GM18499 (cell line): ENCODE measurements at regions not wholly inside any gene's neighbourhood (a gene's known extent, or its start where the extent isn't known, plus 50 kb on each side); places are given as distances from the start of the nearest gene placed in this dataset.
"Not testable (repeated sequence)": the region's sequence is repeated elsewhere in the genome, so short reads cannot be mapped to it uniquely, and the experiment has no call there.

Experiments
- ATAC-seq: cut with Tn5 transposase; IDR thresholded peaks from one replicate; pipeline ENCODE4 v1.9.1; 2021; ENCODE audit warnings: moderate number of reproducible peaks; ENCODE audit not compliant: insufficient read depth, unreplicated experiment

DNA sequence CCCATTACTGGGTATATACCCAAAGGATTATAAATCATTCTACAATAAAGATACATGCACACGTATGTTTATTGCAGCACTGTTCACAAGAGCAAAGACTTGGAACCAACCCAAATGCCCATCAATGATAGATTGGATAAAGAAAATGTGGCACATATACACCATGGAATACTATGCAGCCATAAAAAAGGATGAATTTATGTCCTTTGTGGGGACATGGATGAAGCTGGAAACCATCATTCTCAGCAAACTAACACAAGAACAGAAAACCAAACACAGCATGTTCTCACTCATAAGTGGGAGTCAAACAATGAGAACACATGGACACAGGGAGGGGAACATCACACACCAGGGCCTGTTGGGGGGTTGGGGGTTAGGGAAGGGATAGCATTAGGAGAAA is 484.9 kb upstream of the SLC35B3 start:
- not testable (repeated sequence) for ATAC-seq

DNA sequence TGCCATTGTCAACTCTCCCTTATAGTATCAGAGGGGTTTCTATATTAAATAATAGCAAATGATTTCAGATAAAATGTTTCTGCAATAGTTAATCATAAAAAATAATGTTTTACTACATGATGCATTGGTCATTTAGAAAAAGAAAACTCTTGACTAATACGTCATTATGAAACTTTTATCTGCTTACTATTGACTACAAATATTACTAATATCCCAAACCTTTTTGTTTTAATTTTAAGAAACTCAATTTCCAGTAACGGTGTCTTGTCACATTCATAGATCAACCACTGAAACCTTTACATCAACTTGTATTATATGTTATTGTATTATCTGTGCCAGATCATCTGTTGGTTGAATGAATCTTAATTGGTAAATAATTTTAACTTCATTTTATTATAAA is 482.9 kb upstream of the SLC35B3 start:
- ATAC-seq, result no peak

DNA sequence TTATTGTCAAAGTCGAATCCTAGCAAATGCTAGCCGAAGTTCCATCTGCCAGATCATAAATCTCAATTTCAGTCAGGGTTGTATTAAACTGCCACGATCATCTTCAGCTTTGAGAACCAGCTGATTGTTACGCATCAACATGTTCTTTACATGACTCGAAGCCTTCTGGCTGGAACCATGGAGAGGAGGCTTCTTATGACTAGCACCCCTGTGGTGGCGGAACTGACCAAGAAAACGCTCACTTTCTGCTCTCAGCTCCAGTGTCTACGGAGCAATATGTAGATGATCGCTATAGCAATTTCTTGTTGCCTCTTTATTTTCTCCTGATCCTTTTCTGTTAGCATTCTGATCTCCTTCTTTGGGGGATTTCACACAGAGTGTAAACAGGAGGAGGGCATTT is 479.4 kb upstream of the SLC35B3 start:
- no peak for ATAC-seq

DNA sequence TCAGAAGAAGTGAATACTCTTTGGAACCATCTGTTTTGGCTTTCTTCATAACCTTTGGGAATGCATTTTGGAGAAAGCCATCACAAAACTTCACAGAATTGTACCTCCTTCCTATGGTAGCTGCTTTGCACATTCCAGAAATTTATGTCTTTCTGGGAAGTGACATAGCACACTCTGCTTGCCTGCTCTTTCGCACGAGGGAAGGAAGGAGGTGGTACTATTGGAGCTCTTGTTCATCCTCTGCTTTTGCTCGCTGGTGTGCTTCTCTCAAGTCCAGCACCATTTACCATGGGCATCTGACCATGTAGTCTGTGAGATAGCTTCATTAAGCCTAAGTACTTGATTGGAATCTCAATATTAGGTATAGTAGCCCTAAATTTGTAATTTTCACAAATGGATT is 473.3 kb upstream of the SLC35B3 start:
- no peak for ATAC-seq

DNA sequence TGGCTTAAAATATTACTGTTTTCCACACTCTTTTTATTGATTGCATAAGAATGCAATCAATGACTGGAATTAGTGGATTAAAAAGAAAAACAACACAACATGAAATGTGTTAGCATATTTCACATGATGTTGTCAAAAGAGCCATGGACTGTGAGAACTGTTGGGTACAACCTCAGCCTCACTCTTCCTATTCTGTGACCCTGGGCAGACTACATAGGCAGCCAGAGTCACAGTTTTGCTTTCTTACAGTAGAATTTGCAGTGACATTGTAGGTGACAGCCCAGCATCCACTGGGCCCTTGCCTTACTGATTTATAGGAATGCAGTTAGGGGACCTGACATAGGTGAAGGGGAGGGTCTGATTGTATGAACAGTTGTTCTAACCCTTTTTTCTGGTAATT is 471.4 kb upstream of the SLC35B3 start:
- ATAC-seq, result no peak

DNA sequence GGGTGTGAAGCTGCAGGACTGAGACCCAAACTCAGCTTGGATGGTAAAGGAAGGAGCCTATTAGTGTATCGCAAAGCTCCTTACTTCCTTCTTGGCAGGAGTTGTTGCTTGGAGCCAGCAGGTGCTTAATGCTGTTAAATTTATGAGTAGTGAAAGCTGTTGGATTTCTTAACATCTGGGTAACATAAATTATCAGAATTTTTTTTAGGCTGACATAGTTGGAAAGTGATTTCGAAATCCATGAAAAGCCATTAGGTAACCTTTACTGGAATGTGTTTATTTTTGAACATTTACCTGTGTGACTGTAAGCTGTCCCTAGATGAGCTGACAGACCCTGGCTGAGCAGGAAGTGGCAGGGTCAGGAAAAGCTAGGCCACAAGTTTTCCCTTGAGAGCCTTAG is 470.4 kb upstream of the SLC35B3 start:
- no peak for ATAC-seq

DNA sequence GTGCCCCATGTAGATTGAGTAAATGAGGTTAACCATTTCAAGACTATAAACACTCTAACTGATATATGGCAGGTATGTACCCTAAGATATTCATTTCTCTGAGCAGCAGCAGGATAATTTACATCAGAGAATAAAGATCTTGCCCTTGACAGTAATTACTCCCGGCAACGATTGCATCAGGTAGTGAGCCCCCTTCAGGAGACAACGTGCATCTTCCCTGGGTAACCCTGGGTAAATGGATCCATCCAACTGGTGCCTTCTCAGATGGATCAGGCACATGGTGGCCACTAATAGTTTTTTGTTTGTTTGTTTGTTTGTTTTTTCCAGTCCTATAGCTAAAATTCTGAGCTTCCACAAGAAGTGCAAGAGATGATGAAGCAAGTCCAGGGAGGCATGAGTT is 469.4 kb upstream of the SLC35B3 start:
- no peak for ATAC-seq

DNA sequence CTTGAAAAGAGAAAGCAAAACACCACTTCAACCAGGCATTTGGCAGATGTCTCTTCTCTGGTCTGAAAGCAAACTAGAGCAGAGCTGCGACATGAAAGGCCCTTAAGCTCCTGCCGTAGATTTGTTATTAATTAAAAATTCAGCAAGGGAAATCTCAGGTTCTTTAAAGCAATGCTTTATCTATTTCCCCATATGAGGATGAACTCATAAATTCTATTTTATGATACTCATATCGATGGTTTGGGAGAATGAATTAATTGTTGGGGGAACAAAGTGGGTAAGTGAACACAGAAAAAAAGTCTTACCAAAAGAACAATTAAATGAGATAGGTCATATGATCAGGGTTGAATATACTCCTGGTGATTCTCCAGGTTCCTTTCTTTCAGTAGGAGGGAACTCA is 464.7 kb upstream of the SLC35B3 start:
- no peak for ATAC-seq

DNA sequence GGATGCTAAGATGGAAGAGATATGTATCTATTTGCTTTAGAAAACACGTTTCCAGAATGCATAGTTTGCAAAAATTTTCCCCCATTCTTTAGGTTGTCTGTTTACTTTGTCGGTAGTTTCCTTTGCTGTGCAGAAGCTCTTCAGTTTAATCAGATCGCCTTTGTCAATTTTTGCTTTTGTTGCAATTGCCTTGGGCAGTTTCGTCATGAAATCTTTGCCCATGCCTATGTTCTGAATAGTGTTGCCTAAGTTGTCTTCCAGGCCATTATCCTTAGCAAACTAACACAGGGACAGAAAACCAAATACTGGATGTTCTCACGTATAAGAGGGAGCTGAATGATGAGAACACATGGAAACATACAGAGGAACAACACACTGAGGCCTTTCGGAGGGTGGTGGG is 454.2 kb upstream of the SLC35B3 start:
- ATAC-seq, result no peak

DNA sequence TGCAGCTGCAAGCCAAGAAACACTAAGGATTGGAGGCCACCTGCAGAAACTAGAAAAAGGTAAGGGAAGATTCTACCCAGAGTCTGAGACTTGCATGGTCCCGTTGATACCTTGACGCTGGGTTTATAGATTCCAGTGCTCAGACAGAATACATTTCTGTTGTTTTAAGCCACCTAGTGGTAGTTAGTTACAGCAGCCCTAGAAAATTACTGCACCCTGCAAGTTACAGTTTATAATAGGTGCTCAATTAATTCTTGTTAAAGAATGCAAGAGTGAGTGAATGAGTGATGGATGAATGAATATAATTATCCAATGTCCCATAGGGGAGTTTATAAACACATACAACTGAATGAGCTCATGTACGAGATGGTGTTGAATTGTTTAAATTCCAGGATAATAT is 453.1 kb upstream of the SLC35B3 start:
- no peak for ATAC-seq

DNA sequence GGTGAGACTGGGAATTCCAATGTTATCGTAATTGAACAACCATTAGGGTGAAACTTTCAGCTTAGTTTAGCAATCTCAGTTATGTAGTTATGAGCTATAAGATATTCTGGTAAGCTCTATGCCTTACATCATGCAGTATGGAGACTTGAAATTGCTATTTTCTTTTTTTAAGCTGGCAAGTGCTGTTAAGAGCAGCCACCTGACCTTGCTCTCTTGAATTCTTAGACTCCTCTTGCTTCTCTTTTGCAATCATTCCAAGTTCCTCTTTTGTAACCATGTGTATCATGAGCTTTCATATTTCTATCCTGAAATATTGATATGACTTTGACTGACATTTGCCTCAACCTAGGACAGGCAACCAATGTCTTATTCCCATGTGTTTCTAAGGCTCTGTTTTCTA is 446.3 kb upstream of the SLC35B3 start:
- ATAC-seq, result no peak

DNA sequence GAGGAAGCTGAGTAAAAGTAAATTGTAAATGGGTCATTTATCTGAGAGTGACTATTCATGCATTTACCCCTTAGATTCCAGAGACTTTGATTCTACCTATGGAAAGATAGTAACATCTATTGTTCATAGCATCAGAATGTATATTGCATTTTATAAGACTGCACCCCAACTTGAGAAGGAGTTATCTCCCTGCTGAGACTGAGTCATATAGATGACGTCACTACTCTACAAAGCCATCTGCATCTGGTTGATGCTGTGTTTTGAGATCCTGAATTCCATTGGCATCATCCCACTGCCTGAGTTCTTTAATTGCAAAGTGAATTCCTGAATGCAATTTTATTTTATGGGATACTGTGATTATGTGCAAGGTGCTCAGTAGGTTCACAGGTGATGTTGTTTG is 444.0 kb upstream of the SLC35B3 start:
- ATAC-seq, result no peak

DNA sequence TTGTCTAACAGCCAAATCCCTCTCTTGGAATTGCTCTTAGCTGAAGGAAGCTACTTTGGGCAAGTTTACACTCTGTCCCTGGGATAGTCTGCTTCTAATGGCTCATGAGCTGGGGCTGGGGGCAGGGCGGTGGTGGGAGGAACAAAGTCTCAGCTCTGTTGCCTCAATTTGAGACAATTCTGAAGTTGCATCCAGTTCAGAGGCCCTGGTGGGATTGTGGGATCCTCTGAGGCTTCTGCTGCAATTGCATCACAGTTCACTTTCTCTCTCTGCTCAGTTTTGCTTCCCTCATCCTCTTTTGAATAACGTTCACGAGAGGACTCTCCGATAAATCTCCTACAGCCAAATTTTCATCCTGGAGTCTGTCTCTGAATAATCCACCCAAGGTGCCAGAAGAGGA is 440.6 kb upstream of the SLC35B3 start:
- ATAC-seq, result no peak

DNA sequence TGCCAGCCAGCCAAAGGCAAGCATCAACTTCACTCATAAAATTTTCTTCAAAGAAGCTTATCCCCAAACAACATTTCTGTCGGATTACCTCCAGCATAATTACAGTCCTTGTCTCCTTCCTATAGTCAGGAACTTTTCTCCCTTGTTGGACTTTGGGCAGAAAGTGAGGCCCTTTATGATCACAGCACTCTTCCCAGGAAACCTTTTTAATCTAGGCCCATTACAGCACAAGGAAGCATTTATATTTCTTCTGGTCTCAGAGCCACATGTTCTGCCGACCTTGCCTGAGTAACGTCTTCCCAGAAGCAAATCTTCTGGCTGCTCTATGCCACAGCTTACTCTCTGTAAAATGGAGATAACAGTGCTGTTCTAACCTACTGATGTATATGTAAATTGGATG is 437.2 kb upstream of the SLC35B3 start:
- ATAC-seq, result no peak

DNA sequence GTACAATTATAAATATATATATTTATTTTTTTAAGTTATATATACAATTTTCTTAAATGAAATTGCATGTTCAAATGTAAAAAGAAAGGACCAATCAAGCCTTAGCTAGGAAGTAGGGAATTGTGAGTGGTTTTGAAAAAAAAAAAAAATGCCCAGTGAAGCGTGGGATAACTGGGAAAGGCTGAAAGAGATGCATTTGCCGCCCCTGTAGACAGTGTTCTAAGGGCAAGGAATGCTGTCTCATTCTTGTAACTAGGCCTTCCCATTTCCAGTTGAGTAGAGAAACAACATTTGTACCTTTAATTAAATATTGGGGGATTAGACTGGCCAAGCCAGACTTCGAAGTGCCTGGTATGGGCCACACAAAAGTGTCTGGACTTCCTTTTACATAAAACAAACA is 430.1 kb upstream of the SLC35B3 start:
- ATAC-seq, result no peak

DNA sequence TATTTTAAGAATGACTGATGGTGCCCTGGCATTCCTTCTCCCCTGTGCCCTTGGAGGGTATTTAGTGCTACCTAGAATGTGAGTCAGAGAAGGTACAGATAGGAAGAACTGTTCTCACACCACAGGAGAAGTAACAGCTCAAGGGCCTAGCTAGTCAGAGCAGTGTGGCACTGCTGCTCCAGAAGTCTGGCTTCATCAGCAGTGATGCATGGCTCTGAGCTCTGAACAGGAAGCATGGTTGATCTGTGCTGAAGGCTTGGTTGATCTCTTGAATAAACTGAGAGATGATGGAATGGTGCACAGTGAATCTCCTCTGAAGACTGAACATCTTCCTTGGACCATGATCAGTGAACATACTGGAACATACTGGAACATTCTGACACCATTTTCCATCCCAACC is 425.3 kb upstream of the SLC35B3 start:
- no peak for ATAC-seq

DNA sequence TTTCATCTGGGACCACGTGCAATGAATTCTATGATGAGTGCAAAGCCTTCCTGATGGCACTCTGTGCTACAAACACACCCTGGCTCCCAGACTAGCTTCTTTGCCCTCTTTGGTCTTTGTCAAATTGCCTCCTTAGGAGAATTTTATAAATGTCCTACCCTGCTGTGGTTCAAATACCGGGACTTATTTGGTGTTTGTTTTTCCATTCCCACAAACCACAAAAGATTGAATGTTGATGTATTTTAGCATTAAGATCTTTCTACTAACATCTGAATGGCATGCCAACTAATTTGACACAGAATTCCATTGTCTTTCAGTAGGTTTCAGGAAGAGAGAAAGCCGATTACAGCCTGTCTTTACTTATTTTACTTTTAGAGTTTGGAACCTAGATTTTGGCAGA is 424.2 kb upstream of the SLC35B3 start:
- no peak for ATAC-seq

DNA sequence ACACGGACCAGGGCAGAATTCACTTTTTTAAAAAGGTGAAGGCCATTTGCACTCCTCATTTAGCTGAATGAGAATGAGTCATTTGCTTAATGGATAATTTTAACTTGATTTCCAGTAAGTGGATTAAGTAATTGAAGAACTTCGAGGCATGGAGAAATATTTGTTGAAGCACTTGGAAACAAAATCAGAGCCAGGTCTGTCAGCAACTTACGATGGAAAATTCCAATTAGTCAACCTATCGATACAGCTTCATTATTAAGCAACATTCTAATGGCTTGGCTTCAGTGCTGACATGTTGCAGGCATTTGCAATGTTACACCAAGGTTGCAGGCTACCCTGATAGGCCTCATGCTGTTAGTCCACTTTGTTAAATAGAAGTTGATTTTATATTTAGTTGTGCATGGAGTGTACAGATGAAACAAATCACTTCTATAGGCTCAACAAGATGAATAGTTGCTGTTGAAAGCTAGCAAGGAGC is 423.5 kb upstream of the SLC35B3 start:
- no peak for ATAC-seq

DNA sequence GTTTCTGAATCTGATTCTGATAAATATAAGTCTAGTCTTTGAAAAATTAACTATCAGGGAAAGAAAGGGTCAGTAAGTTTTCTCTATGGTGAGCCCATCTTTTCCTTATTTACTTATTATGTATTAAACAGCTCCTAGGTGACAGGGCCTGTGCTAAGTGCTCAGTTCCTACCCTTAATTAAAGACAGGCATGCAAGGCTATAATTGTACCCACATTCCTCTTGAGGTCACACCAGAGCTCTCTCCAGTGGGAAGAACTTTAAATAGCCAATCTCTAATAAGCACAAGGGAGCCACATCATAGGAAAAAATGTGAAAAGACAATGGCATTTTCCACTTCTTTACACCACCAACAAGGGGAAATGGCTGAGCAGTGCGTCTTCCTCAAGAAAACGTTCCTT is 421.8 kb upstream of the SLC35B3 start:
- ATAC-seq, result no peak

DNA sequence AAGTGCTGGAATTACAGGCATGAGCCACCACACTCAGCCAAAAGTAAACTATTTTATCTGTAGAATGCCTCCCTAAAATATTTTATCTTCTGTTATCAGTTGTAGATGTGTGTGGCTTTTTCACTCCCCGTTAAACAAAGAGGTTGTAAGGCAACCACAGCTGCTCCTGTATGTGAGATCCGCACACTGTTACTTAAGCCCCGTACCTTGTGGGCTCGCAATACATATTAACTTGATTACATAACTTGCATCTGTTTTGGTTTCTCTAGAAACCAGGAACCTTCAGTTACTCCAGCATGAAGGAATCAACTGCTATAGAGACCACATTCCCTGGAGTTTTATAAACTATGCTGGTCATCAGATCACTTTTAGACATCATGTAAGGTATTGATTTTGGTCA is 420.1 kb upstream of the SLC35B3 start:
- ATAC-seq, result no peak

DNA sequence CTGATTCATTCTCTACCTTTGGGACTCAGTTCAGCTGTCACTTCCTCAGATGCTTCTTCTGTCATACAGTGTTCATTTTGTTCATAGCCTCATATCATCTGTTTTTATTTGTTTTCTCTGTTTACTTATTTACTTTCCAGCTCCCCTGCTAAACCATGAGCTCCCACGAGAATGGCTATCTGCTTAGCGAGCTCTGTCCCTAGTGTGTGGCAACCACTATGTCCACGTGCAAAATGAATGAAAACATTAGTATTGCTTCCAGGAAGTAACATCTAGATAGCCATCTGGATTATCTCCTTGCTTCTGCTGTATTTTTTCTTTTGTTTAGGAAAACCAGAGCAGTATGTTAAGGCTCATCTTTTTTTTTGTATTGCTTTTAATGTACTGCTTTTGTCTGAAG is 417.0 kb upstream of the SLC35B3 start:
- no peak for ATAC-seq

DNA sequence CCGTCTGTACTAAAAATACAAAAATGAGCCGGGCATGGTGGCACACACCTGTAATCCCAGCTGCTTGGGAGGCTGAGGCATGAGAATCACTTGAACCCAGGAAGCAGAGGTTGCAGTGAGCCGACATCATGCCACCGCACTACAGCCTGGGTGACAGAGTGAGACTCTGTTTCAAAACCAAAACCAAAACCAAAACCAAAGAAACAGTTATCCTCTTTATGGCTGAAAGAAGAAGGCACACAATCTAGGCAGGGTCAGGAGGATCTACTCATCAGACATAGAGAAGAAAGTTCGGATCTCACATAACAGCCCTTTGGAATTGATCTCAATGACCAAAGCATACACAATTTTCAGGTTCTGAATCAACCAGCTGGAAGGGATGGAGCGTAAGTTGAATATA is 411.3 kb upstream of the SLC35B3 start:
- not testable (repeated sequence) for ATAC-seq

DNA sequence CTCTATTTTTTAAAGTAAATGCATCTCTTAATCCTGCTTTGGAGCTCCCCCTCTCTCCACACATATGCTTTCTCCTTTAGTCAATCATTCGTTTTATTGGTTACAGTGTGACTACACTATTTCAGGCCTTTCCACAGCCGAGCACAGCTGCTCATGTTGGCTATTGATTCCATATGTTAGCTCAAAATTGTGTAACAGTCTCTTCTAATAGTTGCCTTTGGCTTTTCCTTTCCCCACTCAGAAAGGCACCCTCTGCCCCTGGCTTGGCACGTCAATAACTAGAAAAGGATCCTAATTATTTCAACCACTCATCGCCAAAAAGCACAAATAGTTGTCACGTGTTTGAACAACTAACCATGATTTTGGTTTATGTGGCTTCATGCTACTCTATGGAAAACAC is 410.3 kb upstream of the SLC35B3 start:
- no peak for ATAC-seq
